Mammary epithelial cell (primary cell): ENCODE measurements at regions not wholly inside any gene's neighbourhood (a gene's known extent, or its start where the extent isn't known, plus 50 kb on each side); places are given as distances from the start of the nearest gene placed in this dataset.
"Not testable (repeated sequence)": the region's sequence is repeated elsewhere in the genome, so short reads cannot be mapped to it uniquely, and the experiment has no call there.

Source experiments
- EZH2 ChIP-seq: IDR thresholded peaks from 2 replicates; pipeline ENCODE4 v1.6.1; 2012; ENCODE audit warnings: low read length, inconsistent platforms, borderline replicate concordance
- TF ChIP-seq, protein P1 (sequence below), 2 donors: IDR thresholded peaks in 1 of 2; conservative IDR thresholded peaks in 1 of 2; 2 replicates each; pipeline ENCODE4 v1.5.1; 2011 to 2012; ENCODE audit warnings: inconsistent platforms in 2 of 2, low read length in 2 of 2, mild to moderate bottlenecking in 2 of 2, control low read depth in 1 of 2, low read depth in 1 of 2; ENCODE audit not compliant: insufficient read depth in 1 of 2; ENCODE audit errors: extremely low read depth in 1 of 2

DNA sequence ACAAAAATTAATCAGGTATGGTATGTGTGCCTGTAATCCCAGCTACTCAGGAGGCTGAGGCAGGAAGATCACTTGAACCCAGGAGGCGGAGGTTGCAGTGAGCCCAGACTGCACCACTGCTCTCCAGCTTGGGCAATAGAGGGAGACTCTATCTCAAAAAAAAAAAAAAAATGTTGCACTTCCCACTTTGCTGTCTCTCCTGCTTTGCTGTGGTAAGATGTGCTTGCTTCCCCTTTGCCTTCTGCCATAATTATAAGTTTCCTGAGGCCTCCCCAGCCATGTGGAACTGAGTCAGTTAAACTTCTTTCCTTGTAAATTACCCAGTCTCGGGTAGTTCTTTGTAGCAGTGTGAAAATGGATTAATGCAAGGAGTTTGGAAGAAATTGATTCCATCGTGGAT is 120.3 kb upstream of the CFAP20DC start:
- TF ChIP-seq EZH2, result not testable (repeated sequence)
- TF ChIP-seq, protein P1, sequence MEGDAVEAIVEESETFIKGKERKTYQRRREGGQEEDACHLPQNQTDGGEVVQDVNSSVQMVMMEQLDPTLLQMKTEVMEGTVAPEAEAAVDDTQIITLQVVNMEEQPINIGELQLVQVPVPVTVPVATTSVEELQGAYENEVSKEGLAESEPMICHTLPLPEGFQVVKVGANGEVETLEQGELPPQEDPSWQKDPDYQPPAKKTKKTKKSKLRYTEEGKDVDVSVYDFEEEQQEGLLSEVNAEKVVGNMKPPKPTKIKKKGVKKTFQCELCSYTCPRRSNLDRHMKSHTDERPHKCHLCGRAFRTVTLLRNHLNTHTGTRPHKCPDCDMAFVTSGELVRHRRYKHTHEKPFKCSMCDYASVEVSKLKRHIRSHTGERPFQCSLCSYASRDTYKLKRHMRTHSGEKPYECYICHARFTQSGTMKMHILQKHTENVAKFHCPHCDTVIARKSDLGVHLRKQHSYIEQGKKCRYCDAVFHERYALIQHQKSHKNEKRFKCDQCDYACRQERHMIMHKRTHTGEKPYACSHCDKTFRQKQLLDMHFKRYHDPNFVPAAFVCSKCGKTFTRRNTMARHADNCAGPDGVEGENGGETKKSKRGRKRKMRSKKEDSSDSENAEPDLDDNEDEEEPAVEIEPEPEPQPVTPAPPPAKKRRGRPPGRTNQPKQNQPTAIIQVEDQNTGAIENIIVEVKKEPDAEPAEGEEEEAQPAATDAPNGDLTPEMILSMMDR (conservative IDR thresholded peaks at IDR 0.05 in 1 of 2, IDR thresholded peaks at IDR 0.05 in 1 of 2; ENCODE audit: extremely low read depth in 1 of 2, insufficient read depth in 1 of 2, low read depth in 1 of 2, low read length in 2 of 2), result not testable (repeated sequence)
